SK-N-MC (cell line): ENCODE measurements at regions not wholly inside any gene's neighbourhood (a gene's known extent, or its start where the extent isn't known, plus 50 kb on each side); places are given as distances from the start of the nearest gene placed in this dataset.
"Not testable (repeated sequence)": the region's sequence is repeated elsewhere in the genome, so short reads cannot be mapped to it uniquely, and the experiment has no call there.

Experiments used
- DNase-seq: peaks from one replicate; pipeline ENCODE4 v3.0.0-alpha.2; 2011; ENCODE audit warnings: low read depth, low spot score
- H3K27ac ChIP-seq: fragments of 200-600 bp; sonication (generic); 2 replicates; pipeline ENCODE4 v1.5.1; 2016; ENCODE audit warnings: mixed run types
- H3K36me3 ChIP-seq: fragments of 200-600 bp; sonication (generic); 2 replicates; pipeline ENCODE4 v1.6.1; 2017; ENCODE audit warnings: antibody characterized with exemption, low read length, mixed read lengths; ENCODE audit not compliant: insufficient read depth
- H3K4me3 ChIP-seq: fragments of 200-600 bp; sonication (generic); 2 replicates; pipeline ENCODE4 v1.5.1; 2016
- H3K9ac ChIP-seq: fragments of 200-600 bp; sonication (generic); 2 replicates; pipeline ENCODE4 v1.8.0; 2017; ENCODE audit warnings: mixed run types, mixed read lengths; ENCODE audit not compliant: insufficient read length
- H3K9me3 ChIP-seq: fragments of 200-600 bp; sonication (generic); 2 replicates; pipeline ENCODE4 v1.6.1; 2017; ENCODE audit warnings: low read depth, mild to moderate bottlenecking, antibody characterized with exemption, low read length, moderate library complexity, mixed read lengths
- EZH2 ChIP-seq: fragments of 200-600 bp; sonication (generic); IDR thresholded peaks from one replicate; pipeline ENCODE4 v1.6.1; 2017; ENCODE audit warnings: antibody characterized with exemption
- FOXP2 ChIP-seq: optimal IDR thresholded peaks from 2 replicates; pipeline ENCODE3; 2011; ENCODE audit warnings: mild to moderate bottlenecking, moderate library complexity; ENCODE audit not compliant: insufficient read depth; ENCODE audit errors: extremely low read length, control extremely low read depth
- POLR2AphosphoS5 ChIP-seq: IDR thresholded peaks from 2 replicates; pipeline ENCODE4 v1.6.1; 2012; ENCODE audit warnings: mild to moderate bottlenecking, low read depth, low read length, borderline replicate concordance

GRCh38 chr7:109635374-109635773 lies 1065.7 kb downstream of the DNAJB9 start:
- DNase-seq, result no peak
- H3K9me3 ChIP-seq, result no peaks in the 10 kb centered on the region
- H3K9ac ChIP-seq, result no peak overlapping the region
- no peak overlapping the region for H3K4me3 ChIP-seq
- no peak for TF ChIP-seq POLR2AphosphoS5
- TF ChIP-seq EZH2, result no peak
- TF ChIP-seq FOXP2, result no peak
- H3K36me3 ChIP-seq, result no peaks in the 10 kb centered on the region
- H3K27ac ChIP-seq, result no peak overlapping the region

GRCh38 chr7:109637428-109637990 lies 1067.8 kb downstream of the DNAJB9 start:
- Histone ChIP-seq H3K4me3 (no peak overlapping the region), H3K36me3 (no peaks in the 10 kb centered on the region), H3K9me3 (no peaks in the 10 kb centered on the region), H3K9ac (no peak overlapping the region), H3K27ac (no peak overlapping the region)
- TF ChIP-seq EZH2, result no peak
- TF ChIP-seq FOXP2, result no peak
- no peak for TF ChIP-seq POLR2AphosphoS5
- DNase-seq, result no peak

- Histone ChIP-seq H3K9me3 (no peaks in the 10 kb centered on the region), H3K36me3 (no peaks in the 10 kb centered on the region), H3K27ac (no peak overlapping the region), H3K4me3 (no peak overlapping the region), H3K9ac (no peak overlapping the region)
- no peak for TF ChIP-seq POLR2AphosphoS5
- TF ChIP-seq EZH2, result no peak
- no peak for TF ChIP-seq FOXP2
- DNase-seq, result no peak
Observed at GRCh38 chr7:109638321-109638720, 1068.6 kb downstream of the DNAJB9 start.

- no peak overlapping the region for H3K27ac ChIP-seq
Observed at GRCh38 chr7:109639561-109639960, 1069.9 kb downstream of the DNAJB9 start.

GRCh38 chr7:109641445-109641844 lies 1071.8 kb downstream of the DNAJB9 start:
- no peaks in the 10 kb centered on the region for H3K9me3 ChIP-seq
- TF ChIP-seq EZH2 (no peak), FOXP2 (no peak), POLR2AphosphoS5 (no peak)
- no peaks in the 10 kb centered on the region for H3K36me3 ChIP-seq

More at GRCh38 chr7:109639561-109639960, 1069.9 kb downstream of the DNAJB9 start:
- no peak for DNase-seq
- TF ChIP-seq FOXP2 (no peak), EZH2 (no peak), POLR2AphosphoS5 (no peak)
- H3K4me3 ChIP-seq, result no peak overlapping the region
- no peak overlapping the region for H3K9ac ChIP-seq
- no peaks in the 10 kb centered on the region for H3K36me3 ChIP-seq
- H3K9me3 ChIP-seq, result no peaks in the 10 kb centered on the region

GRCh38 chr7:109646124-109646523 lies 1076.5 kb downstream of the DNAJB9 start:
- H3K9me3 ChIP-seq, result no peaks in the 10 kb centered on the region
- no peak for DNase-seq
- no peak overlapping the region for H3K27ac ChIP-seq
- no peaks in the 10 kb centered on the region for H3K36me3 ChIP-seq
- H3K9ac ChIP-seq, result no peak overlapping the region
- H3K4me3 ChIP-seq, result no peak overlapping the region
- TF ChIP-seq EZH2, result no peak
- TF ChIP-seq FOXP2, result no peak
- no peak for TF ChIP-seq POLR2AphosphoS5

More at GRCh38 chr7:109641445-109641844, 1071.8 kb downstream of the DNAJB9 start:
- Histone ChIP-seq H3K9ac (no peak overlapping the region), H3K4me3 (no peak overlapping the region), H3K27ac (no peak overlapping the region)
- DNase-seq, result no peak

GRCh38 chr7:109646594-109646993 lies 1076.9 kb downstream of the DNAJB9 start:
- H3K27ac ChIP-seq, H3K36me3 ChIP-seq, DNase-seq, H3K4me3 ChIP-seq, H3K9me3 ChIP-seq, H3K9ac ChIP-seq: not testable (repeated sequence)

GRCh38 chr7:109647263-109647662 lies 1077.6 kb downstream of the DNAJB9 start:
- DNase-seq, H3K36me3 ChIP-seq, H3K9me3 ChIP-seq, H3K27ac ChIP-seq, H3K9ac ChIP-seq, H3K4me3 ChIP-seq: not testable (repeated sequence)

- DNase-seq, result no peak
- Histone ChIP-seq H3K27ac (no peak overlapping the region), H3K36me3 (no peaks in the 10 kb centered on the region), H3K9me3 (no peaks in the 10 kb centered on the region), H3K4me3 (no peak overlapping the region), H3K9ac (no peak overlapping the region)
- no peak for TF ChIP-seq POLR2AphosphoS5
- TF ChIP-seq EZH2, result no peak
- no peak for TF ChIP-seq FOXP2
Observed at GRCh38 chr7:109659261-109659660, 1089.6 kb downstream of the DNAJB9 start.

GRCh38 chr7:109660401-109660800 lies 1090.7 kb downstream of the DNAJB9 start:
- H3K9ac ChIP-seq, result no peak overlapping the region
- no peaks in the 10 kb centered on the region for H3K36me3 ChIP-seq
- H3K9me3 ChIP-seq, result no peaks in the 10 kb centered on the region
- no peak overlapping the region for H3K27ac ChIP-seq
- no peak for DNase-seq
- no peak overlapping the region for H3K4me3 ChIP-seq
- TF ChIP-seq POLR2AphosphoS5, result no peak
- no peak for TF ChIP-seq FOXP2
- TF ChIP-seq EZH2, result no peak
